Parathyroid adenoma (tissue), 2 donors: ENCODE measurements at regions not wholly inside any gene's neighbourhood (a gene's known extent, or its start where the extent isn't known, plus 50 kb on each side); places are given as distances from the start of the nearest gene placed in this dataset.

Experiments used
- H2AFZ ChIP-seq: fragments of 300-600 bp; sonication (generic); one replicate; pipeline ENCODE4 v1.7.0; 2017; ENCODE audit warnings: antibody characterized with exemption, mild to moderate bottlenecking
- H3K27ac ChIP-seq: fragments of 300-600 bp; sonication (generic); one replicate; pipeline ENCODE4 v1.7.0; 2017
- H3K27me3 ChIP-seq: fragments of 300-600 bp; sonication (generic); one replicate; pipeline ENCODE4 v1.7.0; 2017; ENCODE audit warnings: low read length; ENCODE audit not compliant: control insufficient read depth, insufficient read depth
- H3K36me3 ChIP-seq: fragments of 300-600 bp; sonication (generic); one replicate; pipeline ENCODE4 v1.7.0; 2017; ENCODE audit warnings: low read length; ENCODE audit not compliant: control insufficient read depth, insufficient read depth
- H3K4me1 ChIP-seq: fragments of 300-600 bp; sonication (generic); one replicate; pipeline ENCODE4 v1.7.0; 2017; ENCODE audit warnings: control low read depth
- H3K4me2 ChIP-seq: fragments of 300-600 bp; sonication (generic); one replicate; pipeline ENCODE4 v1.7.0; 2017; ENCODE audit warnings: low read length
- H3K4me3 ChIP-seq: fragments of 300-600 bp; sonication (generic); one replicate; pipeline ENCODE4 v1.7.0; 2017; ENCODE audit warnings: low read depth, low read length
- H3K79me2 ChIP-seq: fragments of 300-600 bp; sonication (generic); one replicate; pipeline ENCODE4 v1.7.0; 2017; ENCODE audit warnings: control low read depth
- H3K9ac ChIP-seq: fragments of 300-600 bp; sonication (generic); one replicate; pipeline ENCODE4 v1.7.0; 2017; ENCODE audit warnings: mild to moderate bottlenecking
- H3K9me3 ChIP-seq: fragments of 300-600 bp; sonication (generic); one replicate; pipeline ENCODE4 v1.7.0; 2017; ENCODE audit warnings: low read length; ENCODE audit not compliant: control insufficient read depth
- TF ChIP-seq, protein P1 (sequence below): fragments of 300-600 bp; sonication (generic); IDR thresholded peaks from one replicate; pipeline ENCODE4 v1.7.0; 2017; ENCODE audit warnings: antibody characterized with exemption, mild to moderate bottlenecking
- donor health status: primary hyperparathyroidism.

DNA sequence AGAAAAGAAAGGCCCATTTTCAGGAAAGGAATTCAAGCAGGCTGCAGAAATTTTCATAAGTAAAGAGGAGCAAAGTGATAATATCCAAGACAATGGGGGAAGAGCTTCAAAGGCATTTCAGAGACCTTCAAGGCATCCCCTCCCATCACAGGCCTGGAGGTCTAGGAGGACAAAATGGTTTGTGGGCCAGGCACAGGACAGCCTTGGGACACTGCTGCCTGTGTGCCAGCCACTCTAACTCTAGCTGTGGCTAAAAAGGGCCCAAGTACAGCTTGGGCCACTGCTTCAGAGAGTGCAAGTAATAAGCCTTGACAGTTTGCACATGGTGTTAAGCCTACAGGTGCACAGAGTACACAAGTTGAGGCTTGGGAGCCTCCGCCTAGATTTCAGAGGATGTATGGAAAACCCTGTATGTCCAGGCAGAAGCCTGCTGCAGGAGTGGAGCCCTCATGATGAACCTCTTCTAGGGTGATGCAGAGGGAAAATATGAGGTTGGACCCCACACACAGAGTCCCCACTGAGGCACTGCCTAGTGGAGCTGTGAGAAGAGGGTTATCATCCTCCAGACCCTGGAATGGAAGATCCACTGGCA is 51.8 kb upstream of the ZSWIM5 start:
- Histone ChIP-seq H3K4me2 (no peak overlapping the region), H3K9ac (no peak overlapping the region), H3K27me3 (no peaks in the 10 kb centered on the region), H2AFZ (no peak overlapping the region), H3K4me3 (no peak overlapping the region), H3K36me3 (no peaks in the 10 kb centered on the region), H3K9me3 (no peaks in the 10 kb centered on the region), H3K4me1 (no peaks in the 10 kb centered on the region), H3K27ac (no peak overlapping the region), H3K79me2 (no peaks in the 10 kb centered on the region)
- TF ChIP-seq, protein P1, sequence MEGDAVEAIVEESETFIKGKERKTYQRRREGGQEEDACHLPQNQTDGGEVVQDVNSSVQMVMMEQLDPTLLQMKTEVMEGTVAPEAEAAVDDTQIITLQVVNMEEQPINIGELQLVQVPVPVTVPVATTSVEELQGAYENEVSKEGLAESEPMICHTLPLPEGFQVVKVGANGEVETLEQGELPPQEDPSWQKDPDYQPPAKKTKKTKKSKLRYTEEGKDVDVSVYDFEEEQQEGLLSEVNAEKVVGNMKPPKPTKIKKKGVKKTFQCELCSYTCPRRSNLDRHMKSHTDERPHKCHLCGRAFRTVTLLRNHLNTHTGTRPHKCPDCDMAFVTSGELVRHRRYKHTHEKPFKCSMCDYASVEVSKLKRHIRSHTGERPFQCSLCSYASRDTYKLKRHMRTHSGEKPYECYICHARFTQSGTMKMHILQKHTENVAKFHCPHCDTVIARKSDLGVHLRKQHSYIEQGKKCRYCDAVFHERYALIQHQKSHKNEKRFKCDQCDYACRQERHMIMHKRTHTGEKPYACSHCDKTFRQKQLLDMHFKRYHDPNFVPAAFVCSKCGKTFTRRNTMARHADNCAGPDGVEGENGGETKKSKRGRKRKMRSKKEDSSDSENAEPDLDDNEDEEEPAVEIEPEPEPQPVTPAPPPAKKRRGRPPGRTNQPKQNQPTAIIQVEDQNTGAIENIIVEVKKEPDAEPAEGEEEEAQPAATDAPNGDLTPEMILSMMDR: no peak

- Histone ChIP-seq H3K79me2 (no peaks in the 10 kb centered on the region), H3K36me3 (no peaks in the 10 kb centered on the region), H2AFZ (no peak overlapping the region), H3K4me2 (no peak overlapping the region), H3K9ac (no peak overlapping the region), H3K9me3 (no peaks in the 10 kb centered on the region), H3K4me3 (no peak overlapping the region), H3K4me1 (no peaks in the 10 kb centered on the region), H3K27ac (no peak overlapping the region), H3K27me3 (no peaks in the 10 kb centered on the region)
- TF ChIP-seq, protein P1: no peak
These were observed 52.6 kb upstream of the ZSWIM5 start for GRCh38 chr1:45259053-45259452.

DNA sequence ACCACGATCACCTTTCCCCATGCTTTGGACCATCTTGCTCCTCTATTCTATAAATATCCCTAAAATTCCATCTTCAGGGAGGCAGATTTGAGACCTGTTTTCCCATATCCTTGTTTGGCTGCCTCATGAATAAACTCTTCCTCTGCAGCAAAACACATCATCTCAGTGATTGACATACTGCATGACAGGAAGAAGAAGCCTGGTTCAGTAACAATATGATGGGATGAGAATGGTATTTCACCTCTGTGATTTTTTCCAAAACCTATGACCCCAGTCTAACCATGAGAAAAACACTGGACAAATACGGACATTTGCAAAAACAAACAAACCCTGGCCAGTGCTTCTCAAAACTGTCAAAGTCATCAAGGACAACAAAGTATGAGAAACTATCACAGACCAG is 53.8 kb upstream of the ZSWIM5 start:
- TF ChIP-seq, protein P1: no peak
- no peaks in the 10 kb centered on the region for H3K27me3 ChIP-seq
- no peak overlapping the region for H2AFZ ChIP-seq
- H3K4me2 ChIP-seq: no peak overlapping the region
- no peaks in the 10 kb centered on the region for H3K4me1 ChIP-seq
- H3K79me2 ChIP-seq: no peaks in the 10 kb centered on the region
- no peaks in the 10 kb centered on the region for H3K9me3 ChIP-seq
- H3K36me3 ChIP-seq: no peaks in the 10 kb centered on the region
- no peak overlapping the region for H3K27ac ChIP-seq
- H3K4me3 ChIP-seq: no peak overlapping the region
- no peak overlapping the region for H3K9ac ChIP-seq

DNA sequence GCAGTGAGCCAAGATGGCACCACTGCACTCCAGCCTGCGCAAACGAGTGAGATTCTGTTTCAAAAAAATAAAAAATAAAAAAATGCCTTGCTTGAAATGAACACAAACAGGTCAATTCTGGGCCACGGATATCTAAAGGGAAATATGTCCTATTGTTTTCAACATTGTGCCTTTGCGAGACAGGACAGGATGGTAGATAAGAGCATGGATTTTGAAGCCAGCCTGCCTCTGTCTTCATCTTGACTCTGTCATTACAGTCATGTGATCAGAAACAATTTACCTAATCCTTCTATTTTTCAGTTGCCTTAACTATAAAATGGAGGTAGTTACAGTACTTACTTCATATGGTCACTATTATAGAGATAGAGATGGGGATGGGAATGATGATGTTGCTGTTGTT is 56.7 kb upstream of the ZSWIM5 start:
- no peaks in the 10 kb centered on the region for H3K27me3 ChIP-seq
- no peak overlapping the region for H3K9ac ChIP-seq
- no peaks in the 10 kb centered on the region for H3K9me3 ChIP-seq
- no peaks in the 10 kb centered on the region for H3K36me3 ChIP-seq
- H3K27ac ChIP-seq: no peak overlapping the region
- no peak overlapping the region for H3K4me3 ChIP-seq
- H2AFZ ChIP-seq: no peak overlapping the region
- H3K4me2 ChIP-seq: no peak overlapping the region
- H3K79me2 ChIP-seq: no peaks in the 10 kb centered on the region
- peaks cover 2% of the 10 kb centered on the region for H3K4me1 ChIP-seq
- TF ChIP-seq, protein P1: no peak

GRCh38 chr1:45265244-45265643 is 58.8 kb upstream of the ZSWIM5 start:
- H3K9me3 ChIP-seq: no peaks in the 10 kb centered on the region
- no peak overlapping the region for H2AFZ ChIP-seq
- H3K4me3 ChIP-seq: no peak overlapping the region
- no peak overlapping the region for H3K9ac ChIP-seq
- H3K36me3 ChIP-seq: no peaks in the 10 kb centered on the region
- TF ChIP-seq, protein P1: no peak
- H3K27ac ChIP-seq: no peak overlapping the region
- H3K79me2 ChIP-seq: no peaks in the 10 kb centered on the region
- H3K4me2 ChIP-seq: no peak overlapping the region
- no peaks in the 10 kb centered on the region for H3K27me3 ChIP-seq
- H3K4me1 ChIP-seq: peaks cover 2% of the 10 kb centered on the region
